ENCODE measurements at regions not wholly inside any gene's neighbourhood (a gene's known extent, or its start where the extent isn't known, plus 50 kb on each side); places are given as distances from the start of the nearest gene placed in this dataset.

GRCh38 chr5:23316060-23316591 is 191.3 kb upstream of the PRDM9 start:
- FAIRE-seq (no peak), ATAC-seq (no peak), DNase-seq (ENCODE audit: low spot score) (no peak)
- CTCF ChIA-PET (ENCODE audit: low intra/inter-chr PET ratio, low total read pairs): no interaction called here
- H4K20me1 ChIP-seq (ENCODE audit: insufficient read depth, low read length): no peaks in the 10 kb centered on the region
- H2AFZ ChIP-seq (ENCODE audit: low read length): no peak overlapping the region
- no peak overlapping the region for H3K27ac ChIP-seq (ENCODE audit: extremely low read length, insufficient read depth, low read length)
- in situ Hi-C loops (cut with HindIII; ENCODE audit: extremely low pct_ligation_motif_present, low pct_unique_long_range_greater_than_20kb): no loop called here
- no peak overlapping the region for H3K4me3 ChIP-seq (replicated peaks in 1 of 3; ENCODE audit: insufficient read depth in 1 of 3, low read depth in 2 of 3, low read length in 3 of 3)
- 0% methylated on average over 1 of the region's 1 CpG for WGBS (ENCODE audit: low lambda C conversion rate)
- H3K4me1 ChIP-seq (ENCODE audit: insufficient read depth, low read length): no peaks in the 10 kb centered on the region
- no peaks in the 10 kb centered on the region for H3K79me2 ChIP-seq (ENCODE audit: insufficient read depth, low read length)
- intact Hi-C loops (cut with micrococcal nuclease; ENCODE audit: unreplicated experiment): no loop called here
- no peaks in the 10 kb centered on the region for H3K36me3 ChIP-seq (replicated peaks in 1 of 2; ENCODE audit: control insufficient read depth in 1 of 2, insufficient read depth in 2 of 2, low read length in 2 of 2)
- H3K9me3 ChIP-seq (ENCODE audit: low read length): no peaks in the 10 kb centered on the region
- no peak overlapping the region for H3K4me2 ChIP-seq (ENCODE audit: low read depth, low read length)
- POLR2A ChIA-PET: no interaction called here
- H3K9ac ChIP-seq (ENCODE audit: insufficient read depth, low read depth, low read length): no peak overlapping the region
- BruUV-seq (replicated peaks): no TSS peak
- H3K27me3 ChIP-seq (ENCODE audit: control insufficient read depth in 1 of 2, insufficient read depth in 2 of 2, low read length in 2 of 2): no peaks in the 10 kb centered on the region
- TF ChIP-seq HMGXB3 (CRISPR knock-in tag; IDR thresholded peaks at IDR 0.05; ENCODE audit: borderline replicate concordance) (no peak), ATF6 (CRISPR knock-in tag; conservative IDR thresholded peaks at IDR 0.05) (no peak), RXRB (CRISPR knock-in tag; IDR thresholded peaks at IDR 0.05; ENCODE audit: borderline replicate concordance) (no peak), PATZ1 (CRISPR knock-in tag; IDR thresholded peaks at IDR 0.05) (no peak), ZMAT5 (CRISPR knock-in tag; IDR thresholded peaks at IDR 0.05; ENCODE audit: borderline replicate concordance, low read depth) (no peak), ATF4 (CRISPR knock-in tag; IDR thresholded peaks at IDR 0.05) (no peak), ZNF766 (CRISPR knock-in tag; IDR thresholded peaks at IDR 0.05; ENCODE audit: borderline replicate concordance) (no peak), ZSCAN12 (CRISPR knock-in tag; IDR thresholded peaks at IDR 0.05) (no peak), HNRNPL (IDR thresholded peaks at IDR 0.05; ENCODE audit: low read depth, low read length) (no peak), PCBP2 (optimal IDR thresholded peaks at IDR 0.05; ENCODE audit: low read depth, low read length, poor library complexity, severe bottlenecking) (no peak), ZBTB20 (CRISPR knock-in tag; IDR thresholded peaks at IDR 0.05; ENCODE audit: borderline replicate concordance, low read depth) (no peak), FOXK1 (CRISPR knock-in tag; IDR thresholded peaks at IDR 0.05; ENCODE audit: borderline replicate concordance, low read depth) (no peak), MAFK (conservative IDR thresholded peaks at IDR 0.05 in 1 of 2, IDR thresholded peaks at IDR 0.05 in 1 of 2; ENCODE audit: low read length in 2 of 2) (no peak), RBM22 (optimal IDR thresholded peaks at IDR 0.05; ENCODE audit: low read length) (no peak), TP53 (CRISPR knock-in tag; conservative IDR thresholded peaks at IDR 0.05) (no peak)

All from HepG2 (cell line).